LNCaP clone FGC (cell line): ENCODE measurements at regions not wholly inside any gene's neighbourhood (a gene's known extent, or its start where the extent isn't known, plus 50 kb on each side); places are given as distances from the start of the nearest gene placed in this dataset.

Experiments used
- DNase-seq: peaks from one replicate; pipeline ENCODE4 v3.0.0-alpha.2; 2011; ENCODE audit warnings: low read depth
- H3K4me3 ChIP-seq: 2 replicates; pipeline ENCODE4 v1.5.1; 2011; ENCODE audit warnings: mild to moderate bottlenecking, low read depth, low read length, control low read depth
- TF ChIP-seq, protein P1 (sequence below): IDR thresholded peaks from 2 replicates; pipeline ENCODE4 v1.5.1; 2012; ENCODE audit warnings: mild to moderate bottlenecking; ENCODE audit not compliant: control insufficient read depth, insufficient read depth; ENCODE audit errors: extremely low read depth

DNA sequence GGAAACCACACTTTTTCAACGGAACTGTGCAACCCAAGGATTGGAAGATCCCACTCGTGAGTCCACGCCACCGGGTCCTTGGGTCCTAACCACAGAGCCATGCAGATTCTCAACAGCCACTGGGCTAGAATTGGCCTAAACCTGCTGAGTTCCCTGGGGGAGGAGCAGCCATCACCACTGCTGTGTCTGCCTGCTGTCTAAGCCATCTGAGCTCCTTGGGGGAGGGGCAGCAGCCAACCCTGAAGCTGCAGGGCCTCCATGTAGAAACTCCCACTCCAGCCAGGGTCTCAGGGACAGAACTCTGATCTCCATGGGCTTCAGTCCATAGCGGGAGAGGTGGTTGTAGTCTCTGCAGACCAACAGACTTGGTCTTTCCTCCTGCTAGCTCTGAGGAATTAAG, 154.6 kb upstream of the VGLL2 start:
- no peak overlapping the region for H3K4me3 ChIP-seq
- DNase-seq, result no peak
- TF ChIP-seq, protein P1, sequence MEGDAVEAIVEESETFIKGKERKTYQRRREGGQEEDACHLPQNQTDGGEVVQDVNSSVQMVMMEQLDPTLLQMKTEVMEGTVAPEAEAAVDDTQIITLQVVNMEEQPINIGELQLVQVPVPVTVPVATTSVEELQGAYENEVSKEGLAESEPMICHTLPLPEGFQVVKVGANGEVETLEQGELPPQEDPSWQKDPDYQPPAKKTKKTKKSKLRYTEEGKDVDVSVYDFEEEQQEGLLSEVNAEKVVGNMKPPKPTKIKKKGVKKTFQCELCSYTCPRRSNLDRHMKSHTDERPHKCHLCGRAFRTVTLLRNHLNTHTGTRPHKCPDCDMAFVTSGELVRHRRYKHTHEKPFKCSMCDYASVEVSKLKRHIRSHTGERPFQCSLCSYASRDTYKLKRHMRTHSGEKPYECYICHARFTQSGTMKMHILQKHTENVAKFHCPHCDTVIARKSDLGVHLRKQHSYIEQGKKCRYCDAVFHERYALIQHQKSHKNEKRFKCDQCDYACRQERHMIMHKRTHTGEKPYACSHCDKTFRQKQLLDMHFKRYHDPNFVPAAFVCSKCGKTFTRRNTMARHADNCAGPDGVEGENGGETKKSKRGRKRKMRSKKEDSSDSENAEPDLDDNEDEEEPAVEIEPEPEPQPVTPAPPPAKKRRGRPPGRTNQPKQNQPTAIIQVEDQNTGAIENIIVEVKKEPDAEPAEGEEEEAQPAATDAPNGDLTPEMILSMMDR, result no peak

DNA sequence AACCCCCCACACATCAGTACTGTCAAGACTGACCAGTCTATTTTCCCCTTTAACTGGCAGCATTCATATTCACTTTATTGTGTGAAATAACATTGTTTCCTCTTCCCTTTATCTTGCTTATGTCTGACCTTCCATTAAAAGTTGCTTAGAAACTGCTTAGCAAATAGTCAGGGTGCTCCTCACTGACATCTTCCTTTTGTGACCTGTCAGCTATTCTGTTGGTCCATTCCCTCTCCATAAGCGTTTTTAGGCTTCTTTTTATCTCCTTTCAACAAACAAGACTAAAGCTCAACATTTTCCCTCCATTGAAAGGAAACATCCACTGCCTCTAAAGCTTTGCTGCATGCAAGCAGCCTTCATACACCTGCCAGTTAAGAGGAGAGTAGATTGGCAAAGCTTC, 147.7 kb upstream of the VGLL2 start:
- DNase-seq, result no peak
- no peak overlapping the region for H3K4me3 ChIP-seq
- TF ChIP-seq, protein P1, result no peak

DNA sequence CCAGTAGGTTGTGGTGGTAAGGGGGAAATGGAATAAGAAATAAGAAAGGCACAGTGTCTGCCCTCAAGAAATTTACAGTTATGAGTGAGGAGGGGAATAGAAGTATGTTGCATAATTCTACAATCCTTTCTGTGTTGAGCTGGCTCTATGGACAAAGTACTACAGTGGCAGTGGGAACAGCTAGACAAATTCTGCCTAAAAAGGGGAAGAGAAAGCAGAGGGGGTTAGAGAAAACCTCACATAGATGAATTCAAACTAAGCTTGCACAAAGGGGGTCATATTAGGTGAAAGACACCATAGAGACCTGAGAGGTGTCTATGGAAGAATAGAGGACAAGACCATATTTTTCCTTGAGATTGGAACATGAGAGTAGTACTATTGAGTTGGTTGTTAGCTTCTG, 146.9 kb upstream of the VGLL2 start:
- DNase-seq, result no peak
- TF ChIP-seq, protein P1, result no peak
- no peak overlapping the region for H3K4me3 ChIP-seq

DNA sequence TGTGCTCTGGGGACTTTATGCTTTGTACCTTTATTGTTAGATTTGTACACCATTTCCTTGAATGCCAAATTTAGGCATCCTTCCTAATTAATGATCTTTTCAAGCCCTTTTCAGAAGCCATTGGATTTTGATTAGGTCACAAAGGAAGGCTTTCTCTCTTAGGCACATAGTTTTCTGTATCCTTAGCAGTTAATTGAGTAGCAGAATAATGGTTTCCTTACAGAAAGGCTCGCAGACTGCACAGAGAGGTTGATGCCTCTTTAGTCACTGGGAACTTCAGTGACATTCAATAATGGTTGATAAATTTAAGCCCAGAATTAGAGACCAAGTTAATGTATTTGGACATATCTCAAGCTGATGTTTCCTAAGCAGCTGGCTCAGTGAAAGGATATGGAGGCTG, 139.1 kb upstream of the VGLL2 start:
- DNase-seq, result no peak
- no peak overlapping the region for H3K4me3 ChIP-seq
- TF ChIP-seq, protein P1, result no peak

DNA sequence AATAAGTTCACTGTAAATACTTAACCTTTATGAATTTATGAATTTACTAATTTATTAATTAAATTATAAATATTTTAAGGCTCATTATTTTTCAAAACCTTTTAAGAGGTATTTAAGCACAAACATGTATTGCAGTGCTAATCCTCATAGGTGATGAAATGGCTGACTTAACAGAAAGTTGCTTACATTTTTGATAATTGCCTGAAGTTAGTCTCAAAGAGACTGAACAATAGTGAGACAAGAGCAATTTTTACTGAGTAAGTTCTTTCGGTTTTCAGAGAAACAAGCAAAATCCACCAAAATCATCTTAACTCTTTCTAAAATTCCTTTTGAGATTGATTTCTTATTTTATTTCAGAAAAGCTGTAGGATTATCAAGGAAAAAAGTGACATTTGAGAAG, 137.3 kb upstream of the VGLL2 start:
- TF ChIP-seq, protein P1, result no peak
- H3K4me3 ChIP-seq, result no peak overlapping the region
- DNase-seq, result no peak

DNA sequence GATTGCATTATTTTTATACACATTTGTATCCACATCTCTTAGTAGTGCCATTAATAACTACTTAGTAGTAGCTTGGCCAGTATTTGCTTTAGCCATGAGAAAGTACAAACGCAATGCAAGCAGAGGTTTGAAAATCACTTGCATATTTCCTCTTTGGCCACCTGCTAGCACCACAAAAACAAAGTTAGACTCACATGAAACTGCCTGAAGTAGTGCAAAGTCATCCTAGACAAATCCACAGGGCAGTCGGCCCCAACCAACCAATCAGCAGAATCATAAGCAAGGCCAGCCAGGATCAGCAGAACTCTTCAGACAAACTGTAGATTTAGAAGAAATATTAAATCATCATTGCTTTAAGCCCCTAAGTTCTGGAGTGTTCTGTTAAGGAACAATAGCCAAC, 135.2 kb upstream of the VGLL2 start:
- no peak for DNase-seq
- TF ChIP-seq, protein P1, result no peak
- H3K4me3 ChIP-seq, result no peak overlapping the region

DNA sequence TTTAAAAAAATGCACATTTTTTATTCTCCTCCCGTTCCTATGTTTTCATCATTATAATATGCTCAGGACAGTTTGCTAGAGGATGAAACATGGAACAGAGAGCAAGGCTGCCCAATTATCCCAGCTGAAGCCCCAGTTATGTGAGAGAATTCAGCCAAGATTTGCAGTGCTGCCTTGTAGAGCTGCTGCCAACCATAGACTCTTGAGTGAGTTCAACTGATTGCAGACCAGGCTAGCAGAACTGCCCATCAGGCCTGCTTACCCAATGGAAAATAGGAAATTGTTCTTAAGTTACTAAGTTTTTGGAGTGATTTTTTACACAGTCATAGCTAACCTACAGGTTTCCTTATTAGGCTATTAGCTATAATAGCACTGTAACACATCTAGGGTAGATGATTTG, 128.7 kb upstream of the VGLL2 start:
- no peak for DNase-seq
- H3K4me3 ChIP-seq, result no peak overlapping the region
- TF ChIP-seq, protein P1, result no peak
